HCT116 (cell line): ENCODE measurements at regions not wholly inside any gene's neighbourhood (a gene's known extent, or its start where the extent isn't known, plus 50 kb on each side); places are given as distances from the start of the nearest gene placed in this dataset.

Experiments used
- ATAC-seq: fragments of 200-7000 bp; cut with Tn5 transposase; 2 replicates; pipeline ENCODE4 v1.9.1; 2020; ENCODE audit warnings: mild to moderate bottlenecking, moderate library complexity
- BruUV-seq: library from RNA; stranded (reverse); fragments of 400-500 nt; replicated peaks from 2 replicates; lab custom pipeline; 2021; lab: Mats Ljungman, UMichigan
- CTCF ChIA-PET: fragments of 300-600 bp; sonication (Branson Sonifier 250); formaldehyde crosslinking; loops from one replicate; lab custom pipeline; 2021; ENCODE audit warnings: antibody characterized with exemption; lab: Charles Lee
- POLR2A ChIA-PET: fragments of 300-600, 350-600 bp; sonication (Branson Sonifier 250); formaldehyde crosslinking; loops from one replicate; lab custom pipeline; 2021; ENCODE audit warnings: antibody characterized with exemption; lab: Charles Lee
- RAD21 ChIA-PET, 2 experiments: fragments of 300-600 bp; sonication (Branson Sonifier 250); formaldehyde crosslinking; loops; one replicate each; lab custom pipeline; 2023; ENCODE audit warnings: low total read pairs in 2 of 2; ENCODE audit not compliant: uncharacterized antibody in 2 of 2, unreplicated experiment in 2 of 2, low non-redundant PET in 1 of 2; lab: Charles Lee
- DNase-seq: peaks from one replicate; pipeline ENCODE4 v3.0.0-alpha.2; 2010; ENCODE audit warnings: low read depth, low spot score
- H2AFZ ChIP-seq: fragments of 200-600 bp; shearing (Covaris generic), sonication (generic); 2 replicates; pipeline ENCODE4 v1.6.1; 2017; ENCODE audit warnings: low read depth, mixed run types, mixed read lengths, antibody characterized with exemption, low read length; ENCODE audit not compliant: poor library complexity, severe bottlenecking
- H3K27ac ChIP-seq: 2 replicates; pipeline ENCODE4 v1.5.1; 2012; ENCODE audit warnings: low read depth, low read length
- H3K27me3 ChIP-seq: fragments of 200-600 bp; sonication (generic); 2 replicates; pipeline ENCODE4 v1.6.1; 2016; ENCODE audit warnings: mixed run types, low read length, mixed read lengths; ENCODE audit not compliant: insufficient read depth
- H3K36me3 ChIP-seq, 2 experiments: fragments of 200-500 bp in 1 of 2; fragments of 200-600 bp in 1 of 2; sonication (Bioruptor generic) in 1 of 2; sonication (generic) in 1 of 2; 2 replicates each; pipeline versions ENCODE4 v1.5.1 to v1.6.1; 2014 to 2016; ENCODE audit warnings: low read length in 2 of 2, inconsistent platforms in 1 of 2, mixed read lengths in 1 of 2, mixed run types in 1 of 2; ENCODE audit not compliant: insufficient read depth in 2 of 2, control insufficient read depth in 1 of 2
- H3K4me1 ChIP-seq, 2 experiments: fragments of 200-600 bp in 1 of 2; sonication (generic) in 1 of 2; 2 replicates each; pipeline versions ENCODE4 v1.5.1 to v1.6.1; 2012 to 2017; ENCODE audit warnings: low read length in 2 of 2, inconsistent platforms in 1 of 2, mild to moderate bottlenecking in 1 of 2, mixed read lengths in 1 of 2, mixed run types in 1 of 2, moderate library complexity in 1 of 2; ENCODE audit not compliant: insufficient read depth in 2 of 2, control insufficient read depth in 1 of 2
- H3K4me2 ChIP-seq: fragments of 200-600 bp; sonication (generic); 2 replicates; pipeline ENCODE4 v1.6.1; 2017; ENCODE audit warnings: mixed run types, low read length, mixed read lengths
- H3K4me3 ChIP-seq, 2 experiments: fragments of 200-600 bp in 1 of 2; sonication (generic) in 1 of 2; replicated peaks in 1 of 2; 2 replicates each; pipeline ENCODE4 v1.5.1; 2011 to 2016; ENCODE audit warnings: low read length in 2 of 2, control low read depth in 1 of 2, low read depth in 1 of 2, mild to moderate bottlenecking in 1 of 2, mixed read lengths in 1 of 2, mixed run types in 1 of 2
- H3K79me2 ChIP-seq: fragments of 200-600 bp; sonication (generic); 2 replicates; pipeline ENCODE4 v1.6.1; 2017; ENCODE audit warnings: mild to moderate bottlenecking, mixed run types, low read length, moderate library complexity, mixed read lengths; ENCODE audit not compliant: insufficient read depth
- H3K9ac ChIP-seq: fragments of 200-600 bp; sonication (generic); 2 replicates; pipeline ENCODE4 v1.6.1; 2016; ENCODE audit warnings: low read length, mixed read lengths
- H3K9me2 ChIP-seq: fragments of 200-600 bp; sonication (generic), shearing (Covaris generic); 2 replicates; pipeline ENCODE4 v1.6.1; 2017; ENCODE audit warnings: mixed run types, mild to moderate bottlenecking, moderate library complexity; ENCODE audit not compliant: insufficient read depth
- H3K9me3 ChIP-seq, 2 experiments: fragments of 200-500 bp in 1 of 2; fragments of 200-600 bp in 1 of 2; sonication (Bioruptor generic) in 1 of 2; sonication (generic) in 1 of 2; 2 replicates each; pipeline ENCODE4 v1.6.1; 2014 to 2017; ENCODE audit warnings: low read length in 2 of 2, mixed read lengths in 2 of 2, inconsistent platforms in 1 of 2, low read depth in 1 of 2, mild to moderate bottlenecking in 1 of 2, mixed run types in 1 of 2, moderate library complexity in 1 of 2; ENCODE audit not compliant: control insufficient read depth in 1 of 2, insufficient read depth in 1 of 2
- H4K20me1 ChIP-seq: fragments of 200-600 bp; sonication (generic), shearing (Covaris generic); 2 replicates; pipeline ENCODE4 v1.6.1; 2017; ENCODE audit warnings: mixed run types, mild to moderate bottlenecking, moderate library complexity; ENCODE audit not compliant: insufficient read depth
- CTCF ChIP-seq, 3 experiments: fragments of 200-600 bp in 1 of 3; sonication (generic) in 1 of 3; IDR thresholded peaks in 2 of 3; conservative IDR thresholded peaks in 1 of 3; 2 replicates each; pipeline ENCODE4 v1.5.1; 2012 to 2017; ENCODE audit warnings: low read depth in 2 of 3, low read length in 2 of 3, antibody characterized with exemption in 1 of 3, borderline replicate concordance in 1 of 3, control low read depth in 1 of 3, mild to moderate bottlenecking in 1 of 3, mixed read lengths in 1 of 3, mixed run types in 1 of 3, moderate library complexity in 1 of 3; ENCODE audit not compliant: insufficient read depth in 1 of 3
- EZH2phosphoT487 ChIP-seq: fragments of 200-600 bp; IDR thresholded peaks from 2 replicates; pipeline ENCODE4 v1.6.1; 2018; ENCODE audit warnings: antibody characterized with exemption, borderline replicate concordance
- FOSL1 ChIP-seq: IDR thresholded peaks from 2 replicates; pipeline ENCODE4 v1.6.1; 2012; ENCODE audit warnings: low read depth
- JUND ChIP-seq: IDR thresholded peaks from 2 replicates; pipeline ENCODE4 v1.6.1; 2012
- POLR2AphosphoS5 ChIP-seq: IDR thresholded peaks from 2 replicates; pipeline ENCODE4 v1.6.1; 2011; ENCODE audit warnings: mild to moderate bottlenecking, low read depth, low read length, moderate library complexity
- SIN3A ChIP-seq: IDR thresholded peaks from 2 replicates; pipeline ENCODE4 v1.6.1; 2012; ENCODE audit warnings: low read depth
- SP1 ChIP-seq: IDR thresholded peaks from 2 replicates; pipeline ENCODE4 v1.6.1; 2012; ENCODE audit warnings: low read depth
- SRF ChIP-seq: IDR thresholded peaks from 2 replicates; pipeline ENCODE4 v1.6.1; 2012; ENCODE audit warnings: low read depth
- TCF7L2 ChIP-seq: IDR thresholded peaks from 2 replicates; pipeline ENCODE4 v1.7.0; 2011; ENCODE audit warnings: borderline replicate concordance, inconsistent platforms; ENCODE audit not compliant: insufficient read depth, insufficient read length; ENCODE audit errors: extremely low read depth
- YY1 ChIP-seq: IDR thresholded peaks from 2 replicates; pipeline ENCODE4 v1.6.1; 2011; ENCODE audit warnings: low read length, low read depth, moderate library complexity, mild to moderate bottlenecking; ENCODE audit not compliant: insufficient replicate concordance; ENCODE audit errors: extremely low read depth
- ZFX ChIP-seq: fragments of 450-650 bp; IDR thresholded peaks from 2 replicates; pipeline ENCODE4 v1.6.1; 2017
- intact Hi-C: fragments of 100-400 bp; cut with micrococcal nuclease; formaldehyde crosslinking; loops from 2 replicates; pipeline ENCODE4 v1.10.0; 2022
- TF ChIP-seq, protein P1 (sequence below): IDR thresholded peaks from 2 replicates; pipeline ENCODE4 v1.6.1; 2012

GRCh38 chr1:47684518-47684917 is 246.7 kb downstream of the FOXD2 start:
- CTCF ChIA-PET: no interaction called here

More at GRCh38 chr1:47684518-47684917, 246.7 kb downstream of the FOXD2 start:
- intact Hi-C loops: no loop called here
- Histone ChIP-seq H4K20me1 (no peaks in the 10 kb centered on the region), H3K9me3 (no peaks in the 10 kb centered on the region), H3K27ac (no peak overlapping the region), H3K27me3 (no peaks in the 10 kb centered on the region), H3K9me2 (no peaks in the 10 kb centered on the region), H3K79me2 (no peaks in the 10 kb centered on the region), H3K4me2 (no peak overlapping the region), H3K4me3 (no peak overlapping the region), H3K36me3 (no peaks in the 10 kb centered on the region), H2AFZ (no peak overlapping the region), H3K4me1 (peaks cover 0 to 10% of the 10 kb centered on the region in 2 experiments; a peak in 2 of 4 replicates), H3K9ac (no peak overlapping the region)
- RAD21 ChIA-PET: no interaction called here
- ATAC-seq (no peak), DNase-seq (no peak)
- no TSS peak for BruUV-seq
- POLR2A ChIA-PET: no interaction called here
- TF ChIP-seq FOSL1 (no peak), SIN3A (no peak), SRF (no peak), JUND (no peak), EZH2phosphoT487 (no peak), CTCF (IDR thresholded peaks at IDR 0.05 in 2 of 3, conservative IDR thresholded peaks at IDR 0.05 in 1 of 3; ENCODE audit: borderline replicate concordance in 1 of 3, insufficient read depth in 1 of 3, low read depth in 2 of 3, low read length in 2 of 3) (no peak), SP1 (no peak), YY1 (no peak), ZFX (no peak), POLR2AphosphoS5 (no peak), TCF7L2 (no peak)
- TF ChIP-seq, protein P1, sequence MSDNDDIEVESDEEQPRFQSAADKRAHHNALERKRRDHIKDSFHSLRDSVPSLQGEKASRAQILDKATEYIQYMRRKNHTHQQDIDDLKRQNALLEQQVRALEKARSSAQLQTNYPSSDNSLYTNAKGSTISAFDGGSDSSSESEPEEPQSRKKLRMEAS: no peak
